Osteoblast (primary cell): ENCODE measurements at regions not wholly inside any gene's neighbourhood (a gene's known extent, or its start where the extent isn't known, plus 50 kb on each side); places are given as distances from the start of the nearest gene placed in this dataset.

ENCODE experiments used
- DNase-seq: peaks from one replicate; pipeline ENCODE4 v3.0.0; 2011; ENCODE audit warnings: low spot score, mixed read lengths; ENCODE audit not compliant: insufficient read length; ENCODE audit errors: missing footprints
- H2AFZ ChIP-seq: 2 replicates; pipeline ENCODE4 v1.6.0; 2011; ENCODE audit warnings: mild to moderate bottlenecking, low read length
- H3K27ac ChIP-seq: 2 replicates; pipeline ENCODE4 v1.5.1; 2011; ENCODE audit warnings: mild to moderate bottlenecking, low read depth, low read length, moderate library complexity
- H3K27me3 ChIP-seq: 2 replicates; pipeline ENCODE4 v1.6.0; 2012; ENCODE audit warnings: mild to moderate bottlenecking, control low read depth, inconsistent platforms, low read length, moderate library complexity; ENCODE audit not compliant: insufficient read depth
- H3K36me3 ChIP-seq: 2 replicates; pipeline ENCODE4 v1.5.1; 2011; ENCODE audit warnings: mild to moderate bottlenecking, low read length, control low read depth, moderate library complexity; ENCODE audit not compliant: insufficient read depth
- H3K4me1 ChIP-seq: 2 replicates; pipeline ENCODE4 v1.5.1; 2011; ENCODE audit warnings: mild to moderate bottlenecking, low read length, control low read depth, moderate library complexity; ENCODE audit not compliant: insufficient read depth
- H3K4me2 ChIP-seq: 2 replicates; pipeline ENCODE4 v1.6.0; 2011; ENCODE audit warnings: mild to moderate bottlenecking, low read length; ENCODE audit not compliant: insufficient read depth
- H3K4me3 ChIP-seq: fragments of 200-600 bp; sonication (generic); 3 replicates; pipeline ENCODE4 v1.5.1; 2012; ENCODE audit warnings: mild to moderate bottlenecking, low read length, inconsistent platforms; ENCODE audit not compliant: insufficient read depth
- H3K79me2 ChIP-seq: 2 replicates; pipeline ENCODE4 v1.6.0; 2012; ENCODE audit warnings: mild to moderate bottlenecking, low read length, control low read depth, inconsistent platforms; ENCODE audit not compliant: insufficient read depth
- H3K9me3 ChIP-seq: 2 replicates; pipeline ENCODE4 v1.5.1; 2011; ENCODE audit warnings: low read depth, low read length, control low read depth
- H4K20me1 ChIP-seq: 2 replicates; pipeline ENCODE4 v1.6.0; 2012; ENCODE audit warnings: mild to moderate bottlenecking, low read length, control low read depth; ENCODE audit not compliant: insufficient read depth
- TF ChIP-seq, protein P1 (sequence below): IDR thresholded peaks from 2 replicates; pipeline ENCODE4 v1.5.1; 2011; ENCODE audit warnings: mild to moderate bottlenecking, low read depth, low read length, moderate library complexity; ENCODE audit errors: extremely low read depth

- Histone ChIP-seq H3K4me2 (no peak overlapping the region), H3K4me3 (no peak overlapping the region), H4K20me1 (no peaks in the 10 kb centered on the region), H3K4me1 (no peaks in the 10 kb centered on the region), H3K27ac (no peak overlapping the region), H3K9me3 (no peaks in the 10 kb centered on the region), H3K79me2 (no peaks in the 10 kb centered on the region), H3K27me3 (no peaks in the 10 kb centered on the region), H2AFZ (no peak overlapping the region), H3K36me3 (no peaks in the 10 kb centered on the region)
- DNase-seq, result no peak
- TF ChIP-seq, protein P1, sequence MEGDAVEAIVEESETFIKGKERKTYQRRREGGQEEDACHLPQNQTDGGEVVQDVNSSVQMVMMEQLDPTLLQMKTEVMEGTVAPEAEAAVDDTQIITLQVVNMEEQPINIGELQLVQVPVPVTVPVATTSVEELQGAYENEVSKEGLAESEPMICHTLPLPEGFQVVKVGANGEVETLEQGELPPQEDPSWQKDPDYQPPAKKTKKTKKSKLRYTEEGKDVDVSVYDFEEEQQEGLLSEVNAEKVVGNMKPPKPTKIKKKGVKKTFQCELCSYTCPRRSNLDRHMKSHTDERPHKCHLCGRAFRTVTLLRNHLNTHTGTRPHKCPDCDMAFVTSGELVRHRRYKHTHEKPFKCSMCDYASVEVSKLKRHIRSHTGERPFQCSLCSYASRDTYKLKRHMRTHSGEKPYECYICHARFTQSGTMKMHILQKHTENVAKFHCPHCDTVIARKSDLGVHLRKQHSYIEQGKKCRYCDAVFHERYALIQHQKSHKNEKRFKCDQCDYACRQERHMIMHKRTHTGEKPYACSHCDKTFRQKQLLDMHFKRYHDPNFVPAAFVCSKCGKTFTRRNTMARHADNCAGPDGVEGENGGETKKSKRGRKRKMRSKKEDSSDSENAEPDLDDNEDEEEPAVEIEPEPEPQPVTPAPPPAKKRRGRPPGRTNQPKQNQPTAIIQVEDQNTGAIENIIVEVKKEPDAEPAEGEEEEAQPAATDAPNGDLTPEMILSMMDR, result no peak
Measured at GRCh38 chr1:191043066-191043465, 565.4 kb upstream of the BRINP3 start.

DNA sequence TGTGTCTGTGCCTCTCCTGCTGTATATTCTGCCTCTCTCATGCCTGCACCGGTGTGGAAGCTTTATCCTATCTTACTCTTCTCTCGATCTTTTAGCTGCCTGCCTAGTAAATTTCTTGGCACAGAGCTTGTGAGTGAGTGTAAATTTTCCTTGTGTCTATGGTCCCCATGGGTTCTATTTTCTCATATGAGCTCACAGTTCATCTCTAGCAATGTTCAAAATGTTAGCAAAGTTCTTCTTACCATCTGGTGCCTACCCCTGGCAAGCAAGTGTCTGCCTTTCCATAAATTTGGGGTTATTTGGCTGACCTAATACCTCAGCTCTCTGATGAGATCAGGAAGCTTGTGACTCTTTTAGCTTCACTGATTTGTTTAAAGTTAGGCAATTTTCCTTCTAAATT lies 572.1 kb upstream of the BRINP3 start:
- H3K27me3 ChIP-seq, result no peaks in the 10 kb centered on the region
- no peak overlapping the region for H2AFZ ChIP-seq
- H3K36me3 ChIP-seq, result no peaks in the 10 kb centered on the region
- H3K9me3 ChIP-seq, result no peaks in the 10 kb centered on the region
- no peaks in the 10 kb centered on the region for H3K79me2 ChIP-seq
- no peaks in the 10 kb centered on the region for H3K4me1 ChIP-seq
- no peaks in the 10 kb centered on the region for H4K20me1 ChIP-seq
- no peak overlapping the region for H3K4me2 ChIP-seq
- H3K27ac ChIP-seq, result no peak overlapping the region
- no peak for DNase-seq
- H3K4me3 ChIP-seq, result no peak overlapping the region
- TF ChIP-seq, protein P1, result no peak

- H4K20me1 ChIP-seq, result no peaks in the 10 kb centered on the region
- TF ChIP-seq, protein P1, result no peak
- H3K36me3 ChIP-seq, result no peaks in the 10 kb centered on the region
- H3K4me3 ChIP-seq, result no peak overlapping the region
- H3K27ac ChIP-seq, result no peak overlapping the region
- H3K9me3 ChIP-seq, result no peaks in the 10 kb centered on the region
- no peak overlapping the region for H3K4me2 ChIP-seq
- H3K79me2 ChIP-seq, result no peaks in the 10 kb centered on the region
- H3K27me3 ChIP-seq, result no peaks in the 10 kb centered on the region
- H3K4me1 ChIP-seq, result no peaks in the 10 kb centered on the region
- no peak for DNase-seq
- no peak overlapping the region for H2AFZ ChIP-seq
Measured at GRCh38 chr1:191052888-191053287, 575.2 kb upstream of the BRINP3 start.

DNA sequence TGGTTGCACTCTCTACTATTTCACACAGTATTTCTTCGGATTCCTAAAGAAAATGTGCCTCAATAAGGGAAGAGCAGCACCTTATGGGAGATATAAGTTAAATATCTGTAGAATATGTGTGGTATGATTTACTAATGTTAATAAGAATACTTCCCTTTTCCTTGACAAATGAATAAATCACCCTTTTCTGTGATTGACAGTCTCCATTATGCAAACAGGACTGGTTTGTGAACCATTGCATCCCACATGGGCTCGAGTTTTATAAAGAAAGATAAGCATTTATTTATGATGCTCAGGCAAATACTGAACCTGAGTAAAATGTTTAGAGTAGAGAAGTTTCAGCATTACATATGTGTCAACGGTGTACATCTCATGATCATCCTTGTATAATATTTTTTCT lies 587.7 kb upstream of the BRINP3 start:
- H3K9me3 ChIP-seq, result no peaks in the 10 kb centered on the region
- H3K36me3 ChIP-seq, result no peaks in the 10 kb centered on the region
- no peak overlapping the region for H2AFZ ChIP-seq
- no peaks in the 10 kb centered on the region for H3K79me2 ChIP-seq
- H3K27me3 ChIP-seq, result no peaks in the 10 kb centered on the region
- no peak overlapping the region for H3K27ac ChIP-seq
- DNase-seq, result no peak
- H3K4me3 ChIP-seq, result no peak overlapping the region
- no peaks in the 10 kb centered on the region for H4K20me1 ChIP-seq
- H3K4me2 ChIP-seq, result no peak overlapping the region
- H3K4me1 ChIP-seq, result no peaks in the 10 kb centered on the region
- TF ChIP-seq, protein P1, result no peak
